HT-29 (cell line): ENCODE measurements at regions not wholly inside any gene's neighbourhood (a gene's known extent, or its start where the extent isn't known, plus 50 kb on each side); places are given as distances from the start of the nearest gene placed in this dataset.

ENCODE experiments used
- DNase-seq: peaks from one replicate; pipeline ENCODE4 v3.0.0-alpha.2; 2015; ENCODE audit warnings: low spot score

GRCh38 chr4:74642006-74642405, 152.3 kb downstream of the BTC start:
- DNase-seq: no peak

GRCh38 chr4:74649193-74649592, 145.1 kb downstream of the BTC start:
- DNase-seq: no peak

DNA sequence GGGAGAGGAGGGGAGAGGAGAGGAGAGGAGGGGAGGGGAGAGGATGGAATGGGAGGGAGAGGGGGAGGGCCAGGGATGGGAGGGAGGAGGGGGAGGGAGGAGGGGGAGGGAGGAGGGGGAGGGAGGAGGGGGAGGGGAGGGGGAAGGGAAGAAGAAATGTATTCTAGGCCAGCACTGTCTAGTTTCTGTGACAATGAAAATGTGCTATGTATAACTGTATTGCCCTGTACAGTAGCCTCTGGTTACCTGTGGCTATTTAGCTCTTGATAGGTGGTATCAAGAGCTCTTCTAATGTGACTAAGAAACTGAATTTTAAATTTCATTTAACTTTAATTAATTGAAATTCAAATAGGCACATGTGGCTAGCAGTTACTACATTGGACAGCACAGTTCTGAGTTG, 143.1 kb downstream of the BTC start:
- DNase-seq: no peak

DNA sequence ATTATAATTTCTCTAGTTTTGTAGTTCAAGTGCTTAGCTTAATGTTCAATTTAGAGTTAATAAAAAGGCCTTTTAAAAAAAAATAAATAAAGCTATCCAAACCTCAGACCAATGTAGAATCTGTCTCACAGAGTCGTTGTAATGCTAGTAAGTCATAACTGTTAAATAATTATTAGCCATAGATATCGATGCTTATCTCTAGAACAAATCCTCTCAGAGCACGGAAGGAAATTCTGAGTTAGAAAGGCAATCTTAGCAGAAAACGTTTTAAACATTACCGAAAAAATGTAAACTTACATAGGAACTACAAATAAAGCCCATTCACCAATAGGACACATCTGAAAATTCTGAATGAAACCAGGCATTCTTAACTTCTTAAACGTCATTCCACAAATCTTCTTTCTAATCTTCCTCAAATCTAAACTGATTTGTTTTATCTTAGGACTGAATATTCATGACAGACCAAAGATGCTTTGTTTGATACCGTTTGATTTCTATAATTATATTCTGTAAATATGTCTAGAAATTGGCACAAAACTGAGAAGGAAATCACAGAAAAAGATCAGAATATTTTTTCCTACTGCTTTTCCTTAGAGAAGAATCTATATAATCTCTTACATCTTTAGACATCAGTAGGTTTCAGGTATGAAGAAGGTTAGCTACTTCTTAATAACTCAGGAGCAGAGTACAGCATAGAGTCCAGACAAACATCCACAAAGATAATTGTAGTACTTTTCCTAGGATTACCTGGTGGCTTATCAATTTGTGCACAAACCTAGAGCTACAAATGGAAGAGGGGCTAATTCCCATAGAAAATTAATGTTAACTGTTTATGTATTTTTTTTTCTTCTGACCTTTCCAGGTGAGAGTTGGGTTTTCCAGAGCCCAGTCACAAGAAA, 140.7 kb downstream of the BTC start:
- peak; percentile 66 for DNase-seq

- DNase-seq: peak; percentile 92
These were observed 140.1 kb downstream of the BTC start for GRCh38 chr4:74654230-74654681.

- no peak for DNase-seq
These were observed 137.7 kb downstream of the BTC start for GRCh38 chr4:74656596-74656995.

DNA sequence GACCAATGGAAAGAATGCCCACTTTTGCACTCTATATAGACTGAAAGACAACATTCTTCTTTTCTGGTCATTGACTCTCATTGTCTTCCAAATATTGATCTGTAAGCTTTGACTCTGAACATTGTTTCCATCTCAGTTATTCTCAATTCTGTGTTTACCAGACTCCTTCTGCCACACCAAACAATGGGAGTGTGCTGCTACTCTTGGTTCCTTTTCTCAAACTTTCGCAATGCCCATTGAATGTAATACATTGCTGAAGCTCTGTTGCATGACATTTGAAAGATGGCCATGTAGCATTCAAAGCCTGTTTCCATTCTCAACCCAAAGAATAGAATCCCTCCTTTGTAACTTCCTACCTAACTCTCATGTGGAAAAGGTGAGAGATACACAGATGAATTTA, 136.2 kb downstream of the BTC start:
- no peak for DNase-seq

GRCh38 chr4:74659576-74660411, 134.5 kb downstream of the BTC start:
- DNase-seq: peak; percentile 96

- no peak for DNase-seq
These were observed 133.5 kb downstream of the BTC start for GRCh38 chr4:74660866-74661265.

DNA sequence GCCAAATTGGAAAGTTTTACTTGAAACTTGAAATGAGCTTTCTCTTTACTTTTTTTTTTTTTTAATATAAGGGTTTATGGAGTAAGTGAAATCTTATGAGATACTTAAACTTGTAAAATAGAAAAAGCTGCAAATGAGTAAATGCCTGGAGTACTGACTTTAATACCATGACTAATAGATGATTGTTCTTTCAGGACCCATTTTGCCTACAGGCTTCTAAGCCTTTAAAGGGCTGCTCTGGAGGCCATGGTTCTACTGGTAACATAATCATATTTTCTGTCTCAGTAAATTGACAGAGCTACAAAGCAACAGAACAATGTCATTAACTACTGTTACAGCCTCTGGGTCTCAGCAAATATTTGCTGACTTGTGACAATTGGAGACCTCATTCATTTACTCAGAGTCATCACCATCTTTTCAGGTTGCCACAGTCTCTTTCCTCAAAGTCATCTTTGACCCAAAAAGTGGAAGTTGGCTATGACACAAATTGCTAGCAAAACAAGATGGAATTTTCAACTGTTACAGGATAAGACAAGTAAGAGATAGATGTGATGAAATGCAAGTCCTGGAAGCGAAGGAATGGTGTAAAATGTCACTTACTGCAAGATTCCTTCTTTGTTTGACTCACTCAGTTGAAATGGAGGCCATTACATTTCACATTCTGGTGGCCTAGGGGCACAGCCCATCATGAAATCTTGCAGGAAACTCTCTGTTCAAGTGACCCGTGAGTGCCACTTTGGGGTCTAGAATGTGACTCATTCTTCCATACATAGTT, 132.7 kb downstream of the BTC start:
- DNase-seq: peak; percentile 25

DNA sequence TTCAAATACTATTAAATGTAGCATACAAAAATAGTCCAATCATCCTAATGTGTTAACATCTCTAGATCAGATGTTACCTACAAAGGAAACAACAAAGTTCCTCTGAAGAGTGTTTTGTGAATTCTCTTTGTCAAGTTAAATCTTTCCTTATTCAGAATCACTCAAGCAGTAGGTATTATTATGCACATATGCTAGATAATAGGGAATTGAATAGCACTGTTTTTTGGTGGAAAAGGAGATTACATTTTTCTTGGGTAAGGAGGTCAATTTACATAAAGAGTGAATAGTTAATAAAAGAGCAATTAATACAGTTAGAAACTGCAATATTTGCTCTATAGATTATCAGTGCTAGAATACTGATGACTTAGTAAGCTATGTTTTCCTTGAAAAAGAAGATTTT, 130.7 kb downstream of the BTC start:
- DNase-seq: no peak

GRCh38 chr4:74665346-74665745, 129.0 kb downstream of the BTC start:
- peak; percentile 88 for DNase-seq

- no peak for DNase-seq
These were observed 128.4 kb downstream of the BTC start for GRCh38 chr4:74665876-74666275.

- DNase-seq: peak; percentile 73
These were observed 126.9 kb downstream of the BTC start for GRCh38 chr4:74667438-74667837.

DNA sequence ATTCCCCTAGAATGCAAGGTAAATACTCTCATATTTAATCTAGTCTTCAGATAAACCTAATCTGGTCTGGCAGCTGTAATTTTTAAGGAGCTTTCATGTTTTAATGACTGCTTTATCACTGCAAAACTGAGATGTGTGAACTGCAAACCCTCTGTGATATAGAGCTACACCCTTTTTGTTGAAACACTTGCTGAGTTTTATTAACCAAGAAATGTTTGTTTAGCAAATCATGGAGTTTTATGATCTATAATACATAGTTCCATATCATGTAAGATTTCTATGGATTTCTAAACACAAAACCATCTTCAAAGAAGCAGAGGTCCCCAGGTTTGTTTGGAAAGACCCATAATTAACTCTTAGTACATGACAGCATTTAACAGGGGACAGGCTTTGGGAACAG, 126.4 kb downstream of the BTC start:
- peak; percentile 81 for DNase-seq

DNA sequence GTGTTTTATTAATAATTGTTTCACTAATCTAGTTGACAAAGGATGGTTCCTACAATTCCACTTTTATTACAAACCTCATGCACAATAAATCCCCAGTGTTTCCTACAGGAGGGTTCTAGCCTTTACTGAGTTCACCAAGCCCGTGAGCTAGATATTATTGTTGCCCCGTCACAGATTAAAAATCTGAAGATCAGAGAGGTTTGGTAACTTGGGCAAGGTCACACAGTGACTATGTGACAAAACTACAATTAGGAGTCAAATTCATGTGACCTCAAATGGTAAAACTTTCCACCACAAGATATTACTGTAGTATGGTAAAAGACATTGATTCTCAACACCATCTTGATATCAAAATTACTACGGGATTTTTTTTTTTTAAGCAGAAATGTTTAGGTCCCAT, 124.6 kb downstream of the BTC start:
- no peak for DNase-seq

GRCh38 chr4:74670583-74670982, 123.7 kb downstream of the BTC start:
- no peak for DNase-seq

DNA sequence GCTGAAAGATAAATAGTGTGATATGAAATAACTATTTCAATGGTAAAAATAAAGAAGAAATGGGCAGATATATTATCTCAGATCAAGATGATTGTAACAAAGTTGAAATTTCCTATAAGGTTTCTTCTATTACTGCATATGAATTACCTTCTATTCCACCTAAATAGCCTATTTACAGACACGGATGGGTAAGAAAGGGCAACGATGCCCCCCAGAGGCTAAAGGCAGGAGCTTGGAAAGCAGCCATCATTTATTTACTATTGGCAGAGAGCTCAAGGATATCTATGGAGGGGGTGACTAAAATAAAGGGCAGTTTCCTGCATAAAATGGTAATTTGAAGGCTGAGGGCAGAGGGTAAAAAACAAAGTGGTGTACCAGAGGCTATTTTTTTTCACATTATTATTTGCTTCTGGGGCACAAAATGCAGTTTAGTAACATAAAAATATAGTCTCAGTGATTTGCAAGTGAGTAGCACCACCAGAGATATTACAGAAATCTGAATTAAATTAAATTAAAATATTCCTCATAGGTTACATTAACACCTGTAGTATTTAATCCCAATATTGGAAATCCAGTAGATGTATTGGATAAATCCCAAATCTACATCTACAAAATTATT, 123.1 kb downstream of the BTC start:
- peak; percentile 94 for DNase-seq

DNA sequence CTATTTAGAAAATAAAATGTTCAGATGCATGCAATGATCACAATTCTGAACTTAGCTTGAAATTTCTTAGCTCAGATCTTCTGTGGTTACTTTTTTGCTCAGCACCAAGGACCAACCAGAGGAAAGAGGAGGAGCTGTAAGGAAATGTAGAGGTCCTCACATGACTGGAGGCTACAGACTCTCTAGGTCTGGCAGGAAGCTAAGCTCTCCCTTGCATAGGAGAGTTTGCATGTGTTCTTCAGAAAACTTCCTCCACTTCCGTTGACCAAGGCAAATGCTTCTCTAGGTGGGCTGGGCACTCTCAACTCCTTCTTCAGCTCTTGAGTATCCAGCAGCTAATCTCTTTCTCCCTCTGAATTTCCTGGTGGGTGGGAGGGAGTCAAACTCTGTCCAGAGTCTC, 119.6 kb downstream of the BTC start:
- DNase-seq: no peak

DNA sequence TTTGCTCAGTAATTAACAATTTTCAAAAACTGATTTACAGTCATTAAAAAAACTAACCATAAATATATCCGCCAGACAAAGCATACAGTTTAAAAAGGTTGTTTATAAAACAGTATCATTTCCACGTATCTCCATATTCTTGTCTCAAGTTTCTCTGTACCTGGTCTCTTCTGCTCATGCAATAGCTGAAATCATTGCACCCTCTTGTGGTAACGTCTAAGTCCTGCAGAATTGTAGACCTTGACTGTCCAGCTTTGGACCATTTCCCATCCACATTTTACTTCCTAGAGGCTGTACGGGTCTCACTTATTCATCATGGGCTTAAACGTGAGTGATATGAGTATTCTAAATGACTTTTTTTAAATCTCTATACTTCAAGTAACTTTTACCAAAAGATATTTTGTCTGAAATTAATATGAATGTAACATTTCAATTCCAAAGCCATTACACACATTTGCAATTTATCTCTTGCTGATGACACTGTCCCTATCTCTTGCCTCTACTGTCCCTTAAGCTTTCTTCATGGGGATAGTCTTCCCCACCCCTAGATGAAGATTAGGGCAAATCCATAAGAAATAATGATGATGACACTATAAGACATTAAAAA, 118.5 kb downstream of the BTC start:
- DNase-seq: peak; percentile 85
